Hematopoietic multipotent progenitor cell treated with erythropoietin and hydrocortisone succinate and interleukin-3 and kit ligand, for 17 days (in vitro differentiated cells): ENCODE measurements at regions not wholly inside any gene's neighbourhood (a gene's known extent, or its start where the extent isn't known, plus 50 kb on each side); places are given as distances from the start of the nearest gene placed in this dataset.
"Not testable (repeated sequence)": the region's sequence is repeated elsewhere in the genome, so short reads cannot be mapped to it uniquely, and the experiment has no call there.

ENCODE experiments used
- DNase-seq: peaks from one replicate; pipeline ENCODE4 v3.0.0-alpha.2; 2015; ENCODE audit warnings: low spot score

DNA sequence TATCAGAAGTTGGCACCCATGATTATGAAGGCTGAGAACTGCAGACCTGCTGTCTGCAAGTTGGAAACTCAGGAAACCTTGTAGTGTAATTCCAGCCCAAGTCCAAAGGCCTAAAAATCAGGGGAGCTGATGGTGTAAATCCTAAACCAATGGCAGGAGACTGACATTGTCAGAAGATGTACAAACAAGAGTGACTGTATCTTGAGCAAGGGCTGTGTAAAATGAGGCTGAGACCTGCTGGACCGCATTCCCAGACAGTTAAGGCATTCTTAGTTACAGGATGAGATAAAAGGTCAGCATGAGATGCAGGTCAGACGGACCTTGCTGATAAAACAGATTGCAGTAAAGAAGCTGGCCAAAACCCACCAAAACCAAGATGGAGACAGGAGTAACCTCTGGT, 147.7 kb downstream of the COG6 start:
- no peak for DNase-seq

- no peak for DNase-seq
These were observed 148.4 kb downstream of the COG6 start for GRCh38 chr13:39803851-39804250.

DNA sequence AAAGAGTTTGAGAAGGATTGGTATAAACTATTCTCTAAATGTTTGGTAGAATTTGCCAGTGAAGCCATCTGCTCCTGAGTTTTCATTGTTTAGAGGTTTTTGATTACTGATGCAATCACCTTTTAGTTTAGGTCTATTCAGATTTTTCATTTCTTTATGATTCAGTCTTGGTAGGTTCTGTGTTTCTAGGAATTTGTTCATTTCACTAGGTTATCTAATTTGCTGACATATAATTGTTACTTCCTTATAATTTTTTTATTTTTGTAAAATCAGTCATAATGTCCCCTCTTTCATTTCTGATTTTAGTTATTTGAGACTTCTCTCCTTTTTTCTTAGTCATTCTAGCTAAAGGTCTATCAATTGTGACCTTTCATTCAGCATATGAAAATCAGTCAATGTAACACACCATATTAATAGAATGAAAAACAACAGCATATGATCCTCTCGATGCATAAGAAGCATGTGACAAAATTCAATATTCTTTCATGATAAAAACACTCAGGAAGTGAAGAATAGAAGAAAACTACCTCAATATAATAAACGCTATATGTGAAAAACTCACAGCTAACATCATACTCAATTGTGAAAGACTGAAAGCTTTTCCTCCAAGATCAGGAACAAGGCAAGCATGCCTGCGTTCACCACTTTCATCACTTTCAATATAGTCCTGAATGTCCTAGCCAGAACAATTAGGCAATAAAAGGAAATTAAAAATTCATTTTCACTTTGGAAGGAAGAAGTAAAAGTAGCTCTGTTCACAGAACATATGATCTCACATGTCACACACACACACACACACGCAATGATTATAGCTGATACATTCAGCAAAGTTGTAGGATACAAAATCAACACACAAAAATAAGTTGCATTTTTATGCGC, 149.1 kb downstream of the COG6 start:
- no peak for DNase-seq

- DNase-seq, result no peak
These were observed 154.0 kb downstream of the COG6 start for GRCh38 chr13:39809466-39809865.

GRCh38 chr13:39810091-39810877, 154.8 kb downstream of the COG6 start:
- DNase-seq, result no peak

DNA sequence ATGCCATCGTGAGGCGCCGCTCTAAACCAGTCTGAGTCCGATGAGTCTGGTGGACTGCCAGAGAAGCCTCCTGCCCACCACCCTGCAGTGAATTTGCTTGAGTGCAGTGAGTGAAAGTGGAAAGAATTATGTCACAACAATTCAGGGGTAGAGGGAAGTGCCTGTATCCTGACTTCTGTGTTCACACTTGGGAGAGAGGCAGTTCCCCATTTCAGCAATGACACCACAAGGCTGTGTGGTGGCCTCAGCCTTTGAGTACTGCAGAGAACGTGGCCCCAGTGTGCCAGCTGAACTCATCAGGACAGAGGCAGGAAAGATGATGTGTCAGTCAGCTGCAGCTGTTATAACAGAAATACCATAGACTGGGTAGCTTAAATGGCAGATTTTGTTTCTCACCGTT, 155.6 kb downstream of the COG6 start:
- no peak for DNase-seq

GRCh38 chr13:39811696-39812095, 156.2 kb downstream of the COG6 start:
- no peak for DNase-seq

- no peak for DNase-seq
These were observed 160.1 kb downstream of the COG6 start for GRCh38 chr13:39815345-39816111.

- no peak for DNase-seq
These were observed 161.5 kb downstream of the COG6 start for GRCh38 chr13:39816936-39817335.

GRCh38 chr13:39818953-39819352, 163.5 kb downstream of the COG6 start:
- no peak for DNase-seq

GRCh38 chr13:39820606-39821005, 165.1 kb downstream of the COG6 start:
- DNase-seq, result no peak

GRCh38 chr13:39821977-39822376, 166.5 kb downstream of the COG6 start:
- DNase-seq, result no peak

DNA sequence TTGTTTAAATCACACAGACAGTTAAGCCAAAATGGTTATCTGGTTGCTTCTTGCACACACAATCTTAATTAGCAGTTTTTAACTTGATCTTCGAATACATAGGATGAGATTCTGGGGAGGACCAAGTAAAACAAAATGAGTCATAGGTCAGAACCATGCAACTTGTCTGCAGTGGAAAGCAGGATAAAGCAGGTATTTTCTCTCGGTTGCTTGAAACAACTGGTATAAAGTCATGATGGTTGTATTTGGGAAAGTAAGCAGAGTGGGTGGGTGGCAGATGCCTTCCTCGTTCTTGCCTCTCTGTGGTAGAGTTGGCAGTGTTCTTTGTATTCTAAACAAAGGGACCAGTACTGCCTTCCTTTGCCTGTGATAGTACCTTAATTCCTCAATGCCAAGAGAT, 167.0 kb downstream of the COG6 start:
- DNase-seq, result no peak

GRCh38 chr13:39823063-39823713, 167.7 kb downstream of the COG6 start:
- no peak for DNase-seq

GRCh38 chr13:39825886-39826285, 170.4 kb downstream of the COG6 start:
- DNase-seq, result no peak

- no peak for DNase-seq
These were observed 179.8 kb downstream of the COG6 start for GRCh38 chr13:39835253-39835652.

GRCh38 chr13:39836038-39836437, 180.6 kb downstream of the COG6 start:
- no peak for DNase-seq

DNA sequence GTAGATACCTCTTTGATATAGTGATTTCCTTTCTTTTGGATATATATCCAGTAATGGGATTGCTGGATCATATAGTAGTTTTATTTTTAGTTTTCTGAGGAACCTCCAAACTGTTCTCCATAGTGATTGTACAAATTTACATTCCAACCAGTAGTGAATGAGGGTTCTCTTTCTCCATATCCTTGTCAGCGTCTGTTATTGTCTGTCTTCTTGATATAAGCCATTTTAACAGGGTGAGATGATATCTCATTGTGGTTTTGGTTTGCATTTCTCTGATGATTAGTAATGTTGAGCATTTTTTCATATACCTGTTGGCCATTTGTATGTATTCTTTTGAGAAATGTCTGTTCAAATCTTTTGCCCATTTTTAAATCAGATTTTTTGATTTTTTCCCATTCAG, 182.4 kb downstream of the COG6 start:
- not testable (repeated sequence) for DNase-seq

DNA sequence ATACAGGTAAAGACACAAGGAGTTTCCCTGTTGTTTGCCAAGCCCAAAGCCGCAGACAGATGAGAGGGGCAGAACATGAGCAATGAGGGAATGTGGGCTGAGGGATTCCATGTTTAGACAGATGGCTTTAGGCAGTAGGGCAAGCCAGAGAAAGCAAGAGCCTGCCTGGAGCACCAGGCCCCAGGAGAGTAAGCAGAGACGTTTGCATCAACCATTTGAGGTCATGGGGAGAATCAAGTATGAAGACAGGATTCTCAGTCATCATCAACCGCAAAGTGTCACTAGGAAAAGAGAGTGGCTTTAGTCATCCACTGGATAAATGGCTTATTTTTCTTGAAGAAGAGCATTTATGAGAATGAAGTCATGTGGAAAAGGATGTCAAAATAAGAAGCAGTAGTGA, 184.7 kb downstream of the COG6 start:
- no peak for DNase-seq

- no peak for DNase-seq
These were observed 191.9 kb downstream of the COG6 start for GRCh38 chr13:39847336-39847735.

GRCh38 chr13:39855236-39855635, 199.8 kb downstream of the COG6 start:
- DNase-seq, result no peak

DNA sequence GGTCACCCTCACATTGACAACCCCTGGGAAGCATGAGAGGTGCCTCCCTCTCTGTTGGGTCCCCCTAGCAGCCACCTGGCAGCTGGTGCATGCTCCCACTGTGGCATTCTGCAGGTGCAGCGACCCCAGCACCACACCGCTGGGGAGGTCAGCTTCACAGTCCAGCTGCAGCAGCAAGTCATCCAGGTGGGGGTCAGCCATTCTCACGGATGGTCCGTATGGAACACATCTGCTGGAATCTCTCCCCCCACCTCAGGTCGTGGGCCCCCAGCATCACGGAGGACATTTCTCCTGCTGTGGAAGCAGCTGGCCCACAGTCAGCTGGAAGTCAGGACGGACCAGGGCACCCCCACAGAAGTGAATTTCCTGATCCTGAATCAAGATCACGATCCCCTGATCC, 201.3 kb downstream of the COG6 start:
- no peak for DNase-seq
